ENCODE measurements at regions not wholly inside any gene's neighbourhood (a gene's known extent, or its start where the extent isn't known, plus 50 kb on each side); places are given as distances from the start of the nearest gene placed in this dataset.

- TF ChIP-seq ZNF677 (tag by site-specific recombination; IDR thresholded peaks at IDR 0.05) (no peak), CTCF (tag by site-specific recombination; IDR thresholded peaks at IDR 0.05) (no peak), PRDM2 (tag by site-specific recombination; IDR thresholded peaks at IDR 0.05; ENCODE audit: borderline replicate concordance) (no peak), HOXA7 (CRISPR knock-in tag; IDR thresholded peaks at IDR 0.05; ENCODE audit: borderline replicate concordance) (no peak)
Measured at GRCh38 chr1:115189814-115190539, 100.7 kb upstream of the TSPAN2 start.
